ENCODE measurements at regions not wholly inside any gene's neighbourhood (a gene's known extent, or its start where the extent isn't known, plus 50 kb on each side); places are given as distances from the start of the nearest gene placed in this dataset.

- intact Hi-C loops (cut with micrococcal nuclease; ENCODE audit: unreplicated experiment) (no loop called here), in situ Hi-C loops (cut with MboI) (no loop called here)
- SMC1A ChIA-PET (ENCODE audit: uncharacterized antibody, unreplicated experiment), result no interaction called here
- POLR2A ChIA-PET, result no interaction called here
- RAD21 ChIA-PET (ENCODE audit: unreplicated experiment), result no interaction called here
- WGBS (ENCODE audit: insufficient coverage, insufficient replicate concordance, low lambda C conversion rate, missing lambda C conversion rate), result 100% methylated on average over 2 of the region's 2 CpGs
- no peak for TF ChIP-seq HDAC2 (IDR thresholded peaks at IDR 0.05)
- no peak for TF ChIP-seq CREM (IDR thresholded peaks at IDR 0.05; ENCODE audit: low read depth)
- no peak for TF ChIP-seq BRCA1 (IDR thresholded peaks at IDR 0.05; ENCODE audit: low read depth, low read length)
- DNase-seq (ENCODE audit: low read depth, low spot score) (no peak), ATAC-seq (no peak), FAIRE-seq (no peak)
- H3K79me2 ChIP-seq (ENCODE audit: control insufficient read depth, insufficient read depth, low read length), result no peaks in the 10 kb centered on the region
- H3K27me3 ChIP-seq (replicated peaks in 1 of 2; ENCODE audit: control insufficient read depth in 2 of 2, insufficient read depth in 2 of 2, low read length in 1 of 2), result no peaks in the 10 kb centered on the region
- no peak overlapping the region for H3K4me2 ChIP-seq (ENCODE audit: control insufficient read depth, insufficient read depth)
- H3K9ac ChIP-seq (ENCODE audit: control insufficient read depth, insufficient read depth, low read length), result no peak overlapping the region
- BruUV-seq (replicated peaks), result no TSS peak
- no peak overlapping the region for H3K27ac ChIP-seq (ENCODE audit: control insufficient read depth, insufficient read depth)
- no peaks in the 10 kb centered on the region for H3K4me1 ChIP-seq (ENCODE audit: control insufficient read depth, insufficient read depth, low read length)
- no peaks in the 10 kb centered on the region for H3K9me3 ChIP-seq (replicated peaks; ENCODE audit: control insufficient read depth, insufficient read depth, low read length)
- H3K4me3 ChIP-seq, result no peak overlapping the region
- H3K36me3 ChIP-seq (ENCODE audit: control insufficient read depth in 2 of 2, insufficient read depth in 2 of 2, low read length in 1 of 2), result no peaks in the 10 kb centered on the region
- H4K20me1 ChIP-seq (ENCODE audit: control insufficient read depth, insufficient read depth), result no peaks in the 10 kb centered on the region
- H2AFZ ChIP-seq (ENCODE audit: control insufficient read depth, low read depth, low read length), result no peak overlapping the region
- CTCF ChIA-PET, result no interaction called here
These were observed 64.0 kb upstream of the STX18 start for GRCh38 chr4:4605849-4606248.

- RAD21 ChIA-PET (ENCODE audit: unreplicated experiment), result no interaction called here
These were observed 61.7 kb upstream of the STX18 start for GRCh38 chr4:4603592-4603991.

More at GRCh38 chr4:4603592-4603991, 61.7 kb upstream of the STX18 start:
- no TSS peak for BruUV-seq (replicated peaks)
- CTCF ChIA-PET, result no interaction called here
- H3K27me3 ChIP-seq (replicated peaks in 1 of 2; ENCODE audit: control insufficient read depth in 2 of 2, insufficient read depth in 2 of 2, low read length in 1 of 2), result no peaks in the 10 kb centered on the region
- H3K36me3 ChIP-seq (ENCODE audit: control insufficient read depth in 2 of 2, insufficient read depth in 2 of 2, low read length in 1 of 2), result no peaks in the 10 kb centered on the region
- no peak overlapping the region for H3K9ac ChIP-seq (ENCODE audit: control insufficient read depth, insufficient read depth, low read length)
- in situ Hi-C loops (cut with MboI) (no loop called here), intact Hi-C loops (cut with micrococcal nuclease; ENCODE audit: unreplicated experiment) (no loop called here)
- no peaks in the 10 kb centered on the region for H3K9me3 ChIP-seq (replicated peaks; ENCODE audit: control insufficient read depth, insufficient read depth, low read length)
- no peaks in the 10 kb centered on the region for H3K79me2 ChIP-seq (ENCODE audit: control insufficient read depth, insufficient read depth, low read length)
- ATAC-seq (no peak), FAIRE-seq (no peak), DNase-seq (ENCODE audit: low read depth, low spot score) (no peak)
- H4K20me1 ChIP-seq (ENCODE audit: control insufficient read depth, insufficient read depth), result no peaks in the 10 kb centered on the region
- H3K4me3 ChIP-seq, result no peak overlapping the region
- no peak for TF ChIP-seq TARDBP (IDR thresholded peaks at IDR 0.05; ENCODE audit: borderline replicate concordance)
- no peak for TF ChIP-seq RELA (IDR thresholded peaks at IDR 0.05; ENCODE audit: borderline replicate concordance, partially characterized antibody)
- no peak overlapping the region for H3K4me2 ChIP-seq (ENCODE audit: control insufficient read depth, insufficient read depth)
- H2AFZ ChIP-seq (ENCODE audit: control insufficient read depth, low read depth, low read length), result no peak overlapping the region
- SMC1A ChIA-PET (ENCODE audit: uncharacterized antibody, unreplicated experiment), result no interaction called here
- H3K4me1 ChIP-seq (ENCODE audit: control insufficient read depth, insufficient read depth, low read length), result no peaks in the 10 kb centered on the region
- WGBS (ENCODE audit: insufficient coverage, insufficient replicate concordance, low lambda C conversion rate, missing lambda C conversion rate), result 43% methylated on average over 5 of the region's 5 CpGs
- H3K27ac ChIP-seq (ENCODE audit: control insufficient read depth, insufficient read depth), result no peak overlapping the region
- POLR2A ChIA-PET, result no interaction called here

Data from GM12878 (cell line).